ENCODE measurements at regions not wholly inside any gene's neighbourhood (a gene's known extent, or its start where the extent isn't known, plus 50 kb on each side); places are given as distances from the start of the nearest gene placed in this dataset.

DNA sequence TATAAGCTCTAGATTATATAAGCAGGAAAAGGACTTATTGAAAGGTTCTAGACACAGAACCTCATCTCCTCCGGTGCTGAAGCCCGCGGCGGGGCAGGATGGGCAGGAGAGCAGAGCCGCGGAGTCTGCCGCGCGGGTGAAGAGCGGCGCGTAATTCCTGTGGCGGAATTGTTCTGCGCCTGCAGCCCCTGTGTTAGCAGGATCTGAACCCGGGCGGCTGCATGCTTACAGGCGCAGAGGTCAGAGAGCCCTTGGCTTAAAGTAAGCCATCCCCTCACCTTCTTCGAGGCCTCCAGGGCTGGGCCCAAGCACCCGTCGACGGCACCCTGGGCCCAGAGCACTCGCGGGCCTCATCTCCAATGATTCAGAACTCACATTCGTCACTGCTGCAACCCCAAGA, 89.3 kb downstream of the FASLG start:
- TF ChIP-seq, protein P1, sequence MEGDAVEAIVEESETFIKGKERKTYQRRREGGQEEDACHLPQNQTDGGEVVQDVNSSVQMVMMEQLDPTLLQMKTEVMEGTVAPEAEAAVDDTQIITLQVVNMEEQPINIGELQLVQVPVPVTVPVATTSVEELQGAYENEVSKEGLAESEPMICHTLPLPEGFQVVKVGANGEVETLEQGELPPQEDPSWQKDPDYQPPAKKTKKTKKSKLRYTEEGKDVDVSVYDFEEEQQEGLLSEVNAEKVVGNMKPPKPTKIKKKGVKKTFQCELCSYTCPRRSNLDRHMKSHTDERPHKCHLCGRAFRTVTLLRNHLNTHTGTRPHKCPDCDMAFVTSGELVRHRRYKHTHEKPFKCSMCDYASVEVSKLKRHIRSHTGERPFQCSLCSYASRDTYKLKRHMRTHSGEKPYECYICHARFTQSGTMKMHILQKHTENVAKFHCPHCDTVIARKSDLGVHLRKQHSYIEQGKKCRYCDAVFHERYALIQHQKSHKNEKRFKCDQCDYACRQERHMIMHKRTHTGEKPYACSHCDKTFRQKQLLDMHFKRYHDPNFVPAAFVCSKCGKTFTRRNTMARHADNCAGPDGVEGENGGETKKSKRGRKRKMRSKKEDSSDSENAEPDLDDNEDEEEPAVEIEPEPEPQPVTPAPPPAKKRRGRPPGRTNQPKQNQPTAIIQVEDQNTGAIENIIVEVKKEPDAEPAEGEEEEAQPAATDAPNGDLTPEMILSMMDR (conservative IDR thresholded peaks at IDR 0.05) = no peak
- no peak for TF ChIP-seq EZH2 (IDR thresholded peaks at IDR 0.05; ENCODE audit: low read depth)
